BE2C (cell line): ENCODE measurements at regions not wholly inside any gene's neighbourhood (a gene's known extent, or its start where the extent isn't known, plus 50 kb on each side); places are given as distances from the start of the nearest gene placed in this dataset.

ENCODE experiments used
- DNase-seq: peaks from one replicate; pipeline ENCODE4 v3.0.0-alpha.2; 2020
- H3K27me3 ChIP-seq: fragments of 250-450 bp; sonication (Bioruptor Pico); 2 replicates; pipeline ENCODE4 v1.5.1; 2020; ENCODE audit warnings: mild to moderate bottlenecking
- H3K36me3 ChIP-seq: fragments of 250-450 bp; sonication (Bioruptor Pico); 2 replicates; pipeline ENCODE4 v1.5.1; 2020; ENCODE audit warnings: mild to moderate bottlenecking
- H3K4me1 ChIP-seq: fragments of 250-450 bp; sonication (Bioruptor Pico); 2 replicates; pipeline ENCODE4 v1.5.1; 2020
- H3K4me3 ChIP-seq: 2 replicates; pipeline ENCODE4 v1.5.1; 2011; ENCODE audit warnings: low read depth, low read length
- H3K9me3 ChIP-seq: fragments of 250-450 bp; sonication (Bioruptor Pico); 2 replicates; pipeline ENCODE4 v1.5.1; 2020
- CTCF ChIP-seq: IDR thresholded peaks from 2 replicates; pipeline ENCODE4 v1.5.1; 2012; ENCODE audit warnings: mild to moderate bottlenecking, low read depth, low read length

- H3K36me3 ChIP-seq: no peaks in the 10 kb centered on the region
- no peaks in the 10 kb centered on the region for H3K27me3 ChIP-seq
- DNase-seq: no peak
- 0 out of 2 replicates have a peak, but pooled peaks cover 3% of the 10 kb centered on the region for H3K9me3 ChIP-seq
- H3K4me3 ChIP-seq: no peak overlapping the region
- H3K4me1 ChIP-seq: no peaks in the 10 kb centered on the region
- no peak for TF ChIP-seq CTCF
Observed at GRCh38 chr3:193827040-193827669, 234.1 kb downstream of the OPA1 start.

- H3K4me1 ChIP-seq: no peaks in the 10 kb centered on the region
- H3K4me3 ChIP-seq: no peak overlapping the region
- no peak for DNase-seq
- 0 out of 2 replicates have a peak, but pooled peaks cover 3% of the 10 kb centered on the region for H3K9me3 ChIP-seq
- TF ChIP-seq CTCF: no peak
- no peaks in the 10 kb centered on the region for H3K36me3 ChIP-seq
- no peaks in the 10 kb centered on the region for H3K27me3 ChIP-seq
Observed at GRCh38 chr3:193827871-193828270, 234.9 kb downstream of the OPA1 start.

- H3K9me3 ChIP-seq: 0 out of 2 replicates have a peak, but pooled peaks cover 3% of the 10 kb centered on the region
- TF ChIP-seq CTCF: no peak
- no peaks in the 10 kb centered on the region for H3K36me3 ChIP-seq
- no peaks in the 10 kb centered on the region for H3K27me3 ChIP-seq
- DNase-seq: no peak
- H3K4me3 ChIP-seq: no peak overlapping the region
- H3K4me1 ChIP-seq: no peaks in the 10 kb centered on the region
Observed at GRCh38 chr3:193828477-193828876, 235.5 kb downstream of the OPA1 start.

- Histone ChIP-seq H3K4me3 (no peak overlapping the region), H3K9me3 (0 out of 2 replicates have a peak, but pooled peaks cover 3% of the 10 kb centered on the region), H3K4me1 (no peaks in the 10 kb centered on the region), H3K36me3 (no peaks in the 10 kb centered on the region), H3K27me3 (no peaks in the 10 kb centered on the region)
- no peak for DNase-seq
- no peak for TF ChIP-seq CTCF
Observed at GRCh38 chr3:193829781-193830180, 236.8 kb downstream of the OPA1 start.

GRCh38 chr3:193830791-193831191 lies 237.8 kb downstream of the OPA1 start:
- Histone ChIP-seq H3K36me3 (no peaks in the 10 kb centered on the region), H3K4me3 (no peak overlapping the region), H3K9me3 (0 out of 2 replicates have a peak, but pooled peaks cover 3% of the 10 kb centered on the region), H3K4me1 (no peaks in the 10 kb centered on the region), H3K27me3 (no peaks in the 10 kb centered on the region)
- no peak for TF ChIP-seq CTCF
- no peak for DNase-seq
